GM12878 (cell line): ENCODE measurements at regions not wholly inside any gene's neighbourhood (a gene's known extent, or its start where the extent isn't known, plus 50 kb on each side); places are given as distances from the start of the nearest gene placed in this dataset.

Experiments
- ATAC-seq: fragments of 200-7000 bp; cut with Tn5 transposase; 3 replicates; pipeline ENCODE4 v1.9.1; 2020; ENCODE audit warnings: mild to moderate bottlenecking, moderate library complexity
- BruUV-seq: library from RNA; stranded (reverse); fragments of 400-500 nt; replicated peaks from 2 replicates; lab custom pipeline; 2021; lab: Mats Ljungman, UMichigan
- CTCF ChIA-PET: fragments of 300-600 bp; sonication (Branson Sonifier 250); formaldehyde crosslinking; extraction: SDS; loops from one replicate; lab custom pipeline; 2021; ENCODE audit warnings: inconsistent platforms; lab: Yijun Ruan, JAX
- POLR2A ChIA-PET: fragments of 350-600 bp; formaldehyde crosslinking; extraction: SDS; loops from one replicate; lab custom pipeline; 2021; ENCODE audit warnings: inconsistent platforms; lab: Charles Lee
- RAD21 ChIA-PET: fragments of 300-600 bp; sonication (Branson Sonifier 250); formaldehyde crosslinking; loops from one replicate; lab custom pipeline; 2023; ENCODE audit warnings: antibody characterized with exemption; ENCODE audit not compliant: unreplicated experiment; lab: Charles Lee
- SMC1A ChIA-PET: fragments of 300-600 bp; sonication (Branson Sonifier 250); formaldehyde crosslinking; loops from one replicate; lab custom pipeline; 2023; ENCODE audit not compliant: unreplicated experiment, uncharacterized antibody; lab: Charles Lee
- DNase-seq: peaks from one replicate; pipeline ENCODE4 v3.0.0-alpha.2; 2011; ENCODE audit warnings: low read depth, low spot score
- FAIRE-seq: peaks from 3 replicates; lab custom pipeline; 2011; peaks lifted over from hg19 to GRCh38; lab: Jason Lieb, UNC
- H2AFZ ChIP-seq: 2 replicates; pipeline ENCODE4 v1.6.0; 2011; ENCODE audit warnings: low read depth, low read length, control low read depth; ENCODE audit not compliant: control insufficient read depth
- H3K27ac ChIP-seq: 2 replicates; pipeline ENCODE4 v1.5.1; 2011; ENCODE audit warnings: control low read depth; ENCODE audit not compliant: control insufficient read depth, insufficient read depth
- H3K27me3 ChIP-seq, 2 experiments: replicated peaks in 1 of 2; 2 replicates each; pipeline versions ENCODE4 v1.6.0 to v1.6.1; 2011; ENCODE audit warnings: low read length in 1 of 2; ENCODE audit not compliant: control insufficient read depth in 2 of 2, insufficient read depth in 2 of 2
- H3K36me3 ChIP-seq, 2 experiments: 2 replicates each; pipeline ENCODE4 v1.5.1; 2011; ENCODE audit warnings: low read length in 1 of 2; ENCODE audit not compliant: control insufficient read depth in 2 of 2, insufficient read depth in 2 of 2
- H3K4me1 ChIP-seq: 2 replicates; pipeline ENCODE4 v1.6.1; 2011; ENCODE audit warnings: mild to moderate bottlenecking, low read length, moderate library complexity, mixed read lengths; ENCODE audit not compliant: control insufficient read depth, insufficient read depth
- H3K4me2 ChIP-seq: 2 replicates; pipeline ENCODE4 v1.6.0; 2011; ENCODE audit warnings: control low read depth; ENCODE audit not compliant: control insufficient read depth, insufficient read depth
- H3K4me3 ChIP-seq: fragments of 200-600 bp; sonication (generic); 2 replicates; pipeline ENCODE4 v1.5.1; 2016
- H3K79me2 ChIP-seq: 2 replicates; pipeline ENCODE4 v1.6.0; 2011; ENCODE audit warnings: low read length; ENCODE audit not compliant: control insufficient read depth, insufficient read depth
- H3K9ac ChIP-seq: 2 replicates; pipeline ENCODE4 v1.8.0; 2011; ENCODE audit warnings: low read length, control low read depth, mixed read lengths; ENCODE audit not compliant: control insufficient read depth, insufficient read depth
- H3K9me3 ChIP-seq: replicated peaks from 3 replicates; pipeline ENCODE4 v1.5.1; 2011; ENCODE audit warnings: mild to moderate bottlenecking, low read length; ENCODE audit not compliant: control insufficient read depth, insufficient read depth
- H4K20me1 ChIP-seq: 2 replicates; pipeline ENCODE4 v1.6.0; 2011; ENCODE audit not compliant: control insufficient read depth, insufficient read depth
- BCL11A ChIP-seq: IDR thresholded peaks from 2 replicates; pipeline ENCODE4 v1.6.1; 2011; ENCODE audit warnings: low read depth, low read length
- BHLHE40 ChIP-seq, 2 experiments: fragments of 450-650 bp in 1 of 2; IDR thresholded peaks; 2 replicates each; pipeline ENCODE4 v1.6.1; 2011 to 2017; ENCODE audit warnings: low read depth in 2 of 2, borderline replicate concordance in 1 of 2, improper control_type of control experiment in 1 of 2, low read length in 1 of 2, mild to moderate bottlenecking in 1 of 2
- CEBPB ChIP-seq, 2 experiments: fragments of 150-350 bp in 1 of 2; IDR thresholded peaks; 2 replicates each; pipeline ENCODE4 v1.6.1; 2012 to 2014; ENCODE audit warnings: low read depth in 2 of 2, low read length in 2 of 2, borderline replicate concordance in 1 of 2, inconsistent platforms in 1 of 2
- ETV6 ChIP-seq, 2 experiments: fragments of 450-650 bp in 1 of 2; IDR thresholded peaks in 1 of 2; conservative IDR thresholded peaks in 1 of 2; 2 replicates each; pipeline ENCODE4 v1.6.1; 2014; ENCODE audit warnings: antibody characterized with exemption in 1 of 2, borderline replicate concordance in 1 of 2, low read depth in 1 of 2, mild to moderate bottlenecking in 1 of 2, moderate library complexity in 1 of 2
- HCFC1 ChIP-seq: fragments of 150-350 bp; IDR thresholded peaks from 2 replicates; pipeline ENCODE4 v1.6.1; 2014; ENCODE audit warnings: low read length
- MYC ChIP-seq: IDR thresholded peaks from 2 replicates; pipeline ENCODE4 v1.6.1; 2011; ENCODE audit warnings: mild to moderate bottlenecking, low read length, moderate library complexity, inconsistent platforms; ENCODE audit not compliant: insufficient read depth, insufficient replicate concordance, insufficient read length, severe bottlenecking
- SRF ChIP-seq, 2 experiments: IDR thresholded peaks; 2 replicates each; pipeline ENCODE4 v1.6.1; 2011; ENCODE audit warnings: low read depth in 2 of 2, low read length in 2 of 2, mild to moderate bottlenecking in 1 of 2, moderate library complexity in 1 of 2
- TCF7 ChIP-seq: IDR thresholded peaks from 2 replicates; pipeline ENCODE4 v1.6.1; 2014; ENCODE audit warnings: antibody characterized with exemption, borderline replicate concordance
- ZZZ3 ChIP-seq: IDR thresholded peaks from 2 replicates; pipeline ENCODE4 v1.6.1; 2011; ENCODE audit warnings: low read depth; ENCODE audit not compliant: control insufficient read depth, insufficient read length
- WGBS: methylation state at CpG from one replicate; pipeline ENCODE4 v1.1.6; 2016; ENCODE audit warnings: low lambda C conversion rate; ENCODE audit not compliant: insufficient replicate concordance, insufficient coverage; ENCODE audit errors: missing lambda C conversion rate; 5-methylcytosine and 5-hydroxymethylcytosine counted together
- in situ Hi-C: fragments of 300-500 bp; cut with MboI; formaldehyde crosslinking; loops from 9 replicates; pipeline ENCODE4 v1.14.3; 2018; ENCODE audit warnings: mixed read lengths
- intact Hi-C: fragments of 100-400 bp; cut with micrococcal nuclease; formaldehyde crosslinking; loops from one replicate; pipeline ENCODE4 v1.14.2; 2022; ENCODE audit not compliant: unreplicated experiment

GRCh38 chr4:100016191-100016590 lies 66.1 kb upstream of the H2AZ1 start:
- POLR2A ChIA-PET, result no interaction called here
- Histone ChIP-seq H3K9me3 (no peaks in the 10 kb centered on the region), H3K4me1 (no peaks in the 10 kb centered on the region), H3K4me3 (no peak overlapping the region), H3K27ac (no peak overlapping the region), H3K9ac (no peak overlapping the region), H3K79me2 (no peaks in the 10 kb centered on the region), H3K27me3 (no peaks in the 10 kb centered on the region), H2AFZ (no peak overlapping the region), H3K36me3 (no peaks in the 10 kb centered on the region), H4K20me1 (no peaks in the 10 kb centered on the region), H3K4me2 (no peak overlapping the region)
- RAD21 ChIA-PET, result no interaction called here
- FAIRE-seq (no peak), ATAC-seq (no peak), DNase-seq (no peak)
- SMC1A ChIA-PET, result no interaction called here
- intact Hi-C loops (no loop called here), in situ Hi-C loops (no loop called here)
- 44% methylated on average over 3 of the region's 3 CpGs for WGBS
- TF ChIP-seq BHLHE40 (IDR thresholded peaks at IDR 0.05; ENCODE audit: borderline replicate concordance in 1 of 2, low read depth in 2 of 2, low read length in 1 of 2), result no peak
- TF ChIP-seq SRF (IDR thresholded peaks at IDR 0.05; ENCODE audit: low read depth in 2 of 2, low read length in 2 of 2), result no peak
- no peak for TF ChIP-seq MYC
- TF ChIP-seq ZZZ3, result no peak
- no peak for TF ChIP-seq TCF7
- no peak for TF ChIP-seq HCFC1
- no peak for TF ChIP-seq ETV6 (conservative IDR thresholded peaks at IDR 0.05 in 1 of 2, IDR thresholded peaks at IDR 0.05 in 1 of 2; ENCODE audit: borderline replicate concordance in 1 of 2, low read depth in 1 of 2)
- TF ChIP-seq BCL11A, result no peak
- no peak for TF ChIP-seq CEBPB (IDR thresholded peaks at IDR 0.05; ENCODE audit: borderline replicate concordance in 1 of 2, low read depth in 2 of 2, low read length in 2 of 2)
- no TSS peak for BruUV-seq
- CTCF ChIA-PET, result no interaction called here
